D721Med (cell line): ENCODE measurements at regions not wholly inside any gene's neighbourhood (a gene's known extent, or its start where the extent isn't known, plus 50 kb on each side); places are given as distances from the start of the nearest gene placed in this dataset.

Experiments
- DNase-seq: peaks from one replicate; pipeline ENCODE4 v3.0.0; 2011; ENCODE audit warnings: low spot score; ENCODE audit not compliant: insufficient read length
- FAIRE-seq: peaks from 2 replicates; lab custom pipeline; 2011; peaks lifted over from hg19 to GRCh38; lab: Jason Lieb, UNC
- CTCF ChIP-seq: IDR thresholded peaks from 2 replicates; pipeline ENCODE4 v1.5.1; 2012; ENCODE audit warnings: mild to moderate bottlenecking, control low read depth; ENCODE audit not compliant: insufficient read depth; ENCODE audit errors: missing control alignments

DNA sequence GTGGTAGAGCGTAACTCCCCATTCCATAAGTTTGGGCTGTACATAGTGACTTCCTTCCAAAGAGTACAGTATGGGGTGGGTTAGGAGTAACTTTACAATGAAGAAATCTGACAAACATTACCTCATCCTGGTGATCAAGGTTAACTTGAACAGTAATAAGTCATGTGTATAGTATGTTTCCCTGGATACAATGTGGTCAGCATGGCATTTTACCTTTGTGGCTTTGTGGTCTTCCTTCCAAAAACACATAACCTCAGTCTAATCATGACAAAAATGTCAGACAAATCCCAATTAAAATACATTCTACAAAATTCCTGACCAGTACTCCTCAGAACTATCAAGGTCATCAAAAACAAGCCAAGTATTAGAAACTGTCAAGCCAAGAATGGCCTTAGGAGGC, 225.1 kb downstream of the UBE3D start:
- FAIRE-seq (no peak), DNase-seq (no peak)
- TF ChIP-seq CTCF = no peak

DNA sequence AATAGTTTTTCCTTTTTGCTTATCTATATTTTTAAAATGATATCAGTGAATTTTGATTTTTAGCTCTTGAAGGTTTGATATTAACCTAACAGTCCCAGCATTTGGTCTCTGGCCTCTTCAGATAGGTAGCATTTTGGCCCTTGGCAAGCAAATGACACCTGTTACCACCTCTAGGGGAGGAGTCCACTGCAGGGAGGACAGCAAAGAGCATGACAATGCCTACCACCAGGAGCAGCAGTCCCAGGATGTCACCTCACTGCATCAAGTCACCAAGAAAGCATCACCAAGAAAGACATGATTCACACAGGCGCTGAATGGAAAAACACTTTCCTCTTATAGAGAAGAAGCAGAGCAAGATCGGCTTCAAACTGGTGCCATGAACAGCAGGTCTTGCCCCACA, 224.3 kb downstream of the UBE3D start:
- DNase-seq = no peak
- FAIRE-seq = no peak
- no peak for TF ChIP-seq CTCF
